OCI-LY7 (cell line): ENCODE measurements at regions not wholly inside any gene's neighbourhood (a gene's known extent, or its start where the extent isn't known, plus 50 kb on each side); places are given as distances from the start of the nearest gene placed in this dataset.

Experiments used
- BruUV-seq: library from RNA; stranded (reverse); fragments of 400-500 nt; replicated peaks from 2 replicates; lab custom pipeline; 2021; lab: Mats Ljungman, UMichigan
- CTCF ChIA-PET: fragments of 300-600 bp; sonication (Branson Sonifier 250); formaldehyde crosslinking; loops from one replicate; lab custom pipeline; 2022; ENCODE audit warnings: antibody characterized with exemption; ENCODE audit not compliant: unreplicated experiment; lab: Charles Lee
- POLR2A ChIA-PET: fragments of 300-600 bp; sonication (Branson Sonifier 250); formaldehyde crosslinking; loops from one replicate; lab custom pipeline; 2022; ENCODE audit warnings: antibody characterized with exemption; lab: Charles Lee
- DNase-seq: peaks from one replicate; pipeline ENCODE4 v3.0.0-alpha.2; 2015; ENCODE audit warnings: low spot score
- H2AFZ ChIP-seq: fragments of 200-600 bp; sonication (generic), shearing (Covaris generic); 2 replicates; pipeline ENCODE4 v1.6.1; 2014; ENCODE audit warnings: mild to moderate bottlenecking, antibody characterized with exemption, low read length, moderate library complexity
- H3K27ac ChIP-seq: fragments of 200-600 bp; sonication (generic); 2 replicates; pipeline ENCODE4 v1.5.1; 2014; ENCODE audit warnings: mixed run types, low read depth, mild to moderate bottlenecking, moderate library complexity, low read length, inconsistent platforms; ENCODE audit not compliant: poor library complexity, severe bottlenecking
- H3K36me3 ChIP-seq: fragments of 200-600 bp; sonication (generic); 2 replicates; pipeline ENCODE4 v1.6.1; 2014; ENCODE audit warnings: mild to moderate bottlenecking, antibody characterized with exemption, low read length, moderate library complexity, mixed read lengths; ENCODE audit not compliant: insufficient read depth
- H3K4me1 ChIP-seq: fragments of 200-600 bp; sonication (generic); 2 replicates; pipeline ENCODE4 v1.5.1; 2014; ENCODE audit warnings: mild to moderate bottlenecking, low read length; ENCODE audit not compliant: insufficient read depth, poor library complexity, severe bottlenecking
- H3K4me2 ChIP-seq: fragments of 200-600 bp; sonication (generic); 2 replicates; pipeline ENCODE4 v1.6.1; 2014; ENCODE audit warnings: mild to moderate bottlenecking, low read length
- H3K4me3 ChIP-seq: fragments of 200-600 bp; sonication (generic); 2 replicates; pipeline ENCODE4 v1.5.1; 2014; ENCODE audit warnings: mild to moderate bottlenecking, low read depth, low read length; ENCODE audit not compliant: poor library complexity, severe bottlenecking
- H3K79me2 ChIP-seq: fragments of 200-600 bp; sonication (generic); 2 replicates; pipeline ENCODE4 v1.6.1; 2016; ENCODE audit warnings: low read depth, mild to moderate bottlenecking, low read length, moderate library complexity, mixed read lengths; ENCODE audit not compliant: insufficient read depth
- H3K9me2 ChIP-seq: fragments of 200-600 bp; sonication (generic); 2 replicates; pipeline ENCODE4 v1.6.1; 2016; ENCODE audit warnings: mild to moderate bottlenecking, low read length, mixed read lengths; ENCODE audit not compliant: insufficient read depth
- H3K9me3 ChIP-seq: fragments of 200-600 bp; sonication (generic); 2 replicates; pipeline ENCODE4 v1.6.1; 2014; ENCODE audit warnings: mild to moderate bottlenecking, mixed run types, low read length, mixed read lengths
- H4K20me1 ChIP-seq: fragments of 200-600 bp; sonication (generic); 2 replicates; pipeline ENCODE4 v1.6.1; 2014; ENCODE audit warnings: mild to moderate bottlenecking, antibody characterized with exemption, low read length, moderate library complexity, mixed read lengths; ENCODE audit not compliant: insufficient read depth
- EZH2phosphoT487 ChIP-seq: fragments of 200-600 bp; sonication (generic); IDR thresholded peaks from 2 replicates; pipeline ENCODE4 v1.6.1; 2018; ENCODE audit warnings: low read depth, borderline replicate concordance, mild to moderate bottlenecking, mixed run types, antibody characterized with exemption, low read length, moderate library complexity, mixed read lengths
- intact Hi-C: fragments of 100-400 bp; cut with micrococcal nuclease; formaldehyde crosslinking; loops from one replicate; pipeline ENCODE4 v1.10.0; 2022; ENCODE audit not compliant: unreplicated experiment
- TF ChIP-seq, protein P1 (sequence below): fragments of 200-600 bp; sonication (generic); conservative IDR thresholded peaks from 2 replicates; pipeline ENCODE4 v1.5.1; 2014; ENCODE audit warnings: mild to moderate bottlenecking, antibody characterized with exemption, low read length, moderate library complexity, mixed read lengths

DNA sequence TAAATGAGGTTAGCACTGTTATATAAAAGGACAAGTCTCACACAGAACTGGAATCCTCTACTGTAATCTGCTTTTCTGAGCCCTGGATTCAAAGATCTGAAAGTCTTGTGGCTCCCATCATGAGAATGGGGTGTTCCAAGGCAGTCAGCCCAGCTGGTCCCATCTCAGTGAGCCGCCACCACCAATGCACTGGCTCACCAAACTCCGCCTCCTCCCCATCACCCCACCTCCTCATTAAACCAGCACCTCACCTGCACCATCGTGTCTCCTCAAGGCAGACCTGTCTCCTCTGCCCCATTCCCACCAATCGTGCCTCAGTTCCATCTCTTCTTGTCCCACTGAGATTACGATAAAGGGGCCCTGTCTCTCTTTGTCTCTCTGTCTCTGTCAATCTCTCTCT lies 166.7 kb downstream of the USP12 start:
- Histone ChIP-seq H2AFZ (no peak overlapping the region), H3K9me2 (no peaks in the 10 kb centered on the region), H3K9me3 (no peaks in the 10 kb centered on the region), H4K20me1 (no peaks in the 10 kb centered on the region), H3K36me3 (no peaks in the 10 kb centered on the region), H3K4me1 (no peaks in the 10 kb centered on the region), H3K4me2 (no peak overlapping the region), H3K79me2 (no peaks in the 10 kb centered on the region), H3K4me3 (no peak overlapping the region), H3K27ac (no peak overlapping the region)
- BruUV-seq, result no TSS peak
- TF ChIP-seq EZH2phosphoT487, result no peak
- TF ChIP-seq, protein P1, sequence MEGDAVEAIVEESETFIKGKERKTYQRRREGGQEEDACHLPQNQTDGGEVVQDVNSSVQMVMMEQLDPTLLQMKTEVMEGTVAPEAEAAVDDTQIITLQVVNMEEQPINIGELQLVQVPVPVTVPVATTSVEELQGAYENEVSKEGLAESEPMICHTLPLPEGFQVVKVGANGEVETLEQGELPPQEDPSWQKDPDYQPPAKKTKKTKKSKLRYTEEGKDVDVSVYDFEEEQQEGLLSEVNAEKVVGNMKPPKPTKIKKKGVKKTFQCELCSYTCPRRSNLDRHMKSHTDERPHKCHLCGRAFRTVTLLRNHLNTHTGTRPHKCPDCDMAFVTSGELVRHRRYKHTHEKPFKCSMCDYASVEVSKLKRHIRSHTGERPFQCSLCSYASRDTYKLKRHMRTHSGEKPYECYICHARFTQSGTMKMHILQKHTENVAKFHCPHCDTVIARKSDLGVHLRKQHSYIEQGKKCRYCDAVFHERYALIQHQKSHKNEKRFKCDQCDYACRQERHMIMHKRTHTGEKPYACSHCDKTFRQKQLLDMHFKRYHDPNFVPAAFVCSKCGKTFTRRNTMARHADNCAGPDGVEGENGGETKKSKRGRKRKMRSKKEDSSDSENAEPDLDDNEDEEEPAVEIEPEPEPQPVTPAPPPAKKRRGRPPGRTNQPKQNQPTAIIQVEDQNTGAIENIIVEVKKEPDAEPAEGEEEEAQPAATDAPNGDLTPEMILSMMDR, result no peak
- no peak for DNase-seq
- ChIA-PET CTCF (no interaction called here), POLR2A (no interaction called here)
- intact Hi-C loops, result no loop called here

DNA sequence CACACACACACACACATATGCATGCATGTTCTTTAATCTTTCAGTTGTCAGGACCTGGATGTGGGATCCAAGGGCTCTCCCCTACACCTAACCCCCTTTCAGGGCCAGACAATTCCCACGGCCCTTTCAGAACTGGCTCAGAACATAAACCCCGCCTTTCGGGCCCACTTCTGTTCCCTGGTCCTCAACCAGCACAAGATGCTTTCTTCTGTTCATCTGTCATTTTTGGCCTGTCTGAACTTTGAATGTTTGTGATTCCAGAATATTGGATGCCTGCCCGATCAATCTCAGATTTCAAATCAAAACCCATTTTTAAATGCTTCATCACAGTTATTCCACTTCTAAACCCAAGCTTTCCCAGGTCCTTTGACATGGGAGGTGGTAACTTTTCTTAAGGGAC lies 167.3 kb downstream of the USP12 start:
- Histone ChIP-seq H3K4me1 (no peaks in the 10 kb centered on the region), H3K4me3 (no peak overlapping the region), H3K4me2 (no peak overlapping the region), H3K27ac (no peak overlapping the region), H3K36me3 (no peaks in the 10 kb centered on the region), H2AFZ (no peak overlapping the region), H3K9me3 (no peaks in the 10 kb centered on the region), H3K9me2 (no peaks in the 10 kb centered on the region), H3K79me2 (no peaks in the 10 kb centered on the region), H4K20me1 (no peaks in the 10 kb centered on the region)
- intact Hi-C loops, result no loop called here
- no peak for DNase-seq
- no peak for TF ChIP-seq EZH2phosphoT487
- TF ChIP-seq, protein P1, result no peak
- CTCF ChIA-PET, result no interaction called here
- POLR2A ChIA-PET, result no interaction called here
- BruUV-seq, result no TSS peak

DNA sequence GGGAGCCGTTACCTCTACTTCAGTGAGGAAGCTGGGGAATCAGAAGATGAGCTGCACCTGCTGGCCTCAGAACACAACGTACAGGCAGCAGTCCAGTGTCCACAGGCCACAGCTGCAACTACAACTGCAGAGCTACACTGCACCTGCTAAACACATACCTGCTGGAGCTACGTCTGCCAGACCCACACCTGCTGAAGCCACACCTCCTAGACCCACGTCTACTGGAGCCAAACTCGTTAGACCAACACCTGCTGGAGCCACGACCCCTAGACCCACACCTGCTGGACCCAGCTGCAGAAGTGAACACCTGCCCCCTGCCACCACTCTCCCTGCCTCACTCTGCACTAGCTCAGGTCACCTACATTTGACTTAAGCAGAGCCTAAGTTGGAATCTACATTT lies 169.9 kb downstream of the USP12 start:
- H3K4me2 ChIP-seq, result no peak overlapping the region
- no peaks in the 10 kb centered on the region for H3K36me3 ChIP-seq
- H2AFZ ChIP-seq, result no peak overlapping the region
- TF ChIP-seq, protein P1, result no peak
- no peak for TF ChIP-seq EZH2phosphoT487
- H3K4me3 ChIP-seq, result no peak overlapping the region
- H3K79me2 ChIP-seq, result no peaks in the 10 kb centered on the region
- intact Hi-C loops, result no loop called here
- POLR2A ChIA-PET, result interaction anchor here (0.5 to 1.0 kb wide), 3 partner anchors 12 to 806 kb away, joined by 3 read pairs; no protein-coding TSS in a partner anchor
- no TSS peak for BruUV-seq
- DNase-seq, result peak; percentile 42
- H3K9me2 ChIP-seq, result no peaks in the 10 kb centered on the region
- no peaks in the 10 kb centered on the region for H4K20me1 ChIP-seq
- CTCF ChIA-PET, result interaction anchor here (0.6 to 1.4 kb wide), 2 partner anchors 9 to 344 kb away, joined by 3 read pairs; no protein-coding TSS in a partner anchor
- H3K27ac ChIP-seq, result no peak overlapping the region
- H3K9me3 ChIP-seq, result no peaks in the 10 kb centered on the region
- peaks cover 15% of the 10 kb centered on the region for H3K4me1 ChIP-seq
